GM19238 (cell line): ENCODE measurements at regions not wholly inside any gene's neighbourhood (a gene's known extent, or its start where the extent isn't known, plus 50 kb on each side); places are given as distances from the start of the nearest gene placed in this dataset.
"Not testable (repeated sequence)": the region's sequence is repeated elsewhere in the genome, so short reads cannot be mapped to it uniquely, and the experiment has no call there.

Experiments used
- DNase-seq: peaks from one replicate; pipeline ENCODE4 v3.0.0; 2011; ENCODE audit warnings: low spot score; ENCODE audit not compliant: insufficient read length

DNA sequence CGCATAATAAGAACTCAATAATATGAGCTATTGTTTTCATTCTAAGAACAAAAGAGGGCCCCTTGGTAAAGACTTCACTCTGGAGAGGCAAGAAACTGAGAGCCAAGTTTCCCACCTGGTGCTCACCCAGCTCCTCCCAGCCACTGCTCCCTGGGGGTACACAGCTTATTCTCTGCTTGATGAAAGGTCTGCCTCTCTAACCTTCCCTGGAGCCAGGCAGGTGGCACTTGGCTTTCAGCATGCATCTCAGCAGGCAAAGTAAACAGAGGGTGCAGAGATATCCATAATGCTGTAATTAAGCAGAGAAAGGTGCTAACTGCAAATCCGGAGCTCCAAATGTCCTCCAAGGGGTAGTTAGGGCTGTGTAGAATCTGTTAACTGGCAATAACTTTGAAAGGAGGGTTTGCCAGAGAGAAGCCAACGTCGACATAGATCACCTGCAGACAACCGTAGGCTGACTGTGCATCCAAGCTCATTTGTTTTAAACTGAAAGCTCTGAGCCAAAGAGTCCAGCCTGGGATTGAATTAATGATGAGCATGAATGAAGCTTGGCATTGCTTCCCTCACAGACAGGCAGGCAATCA, 159.6 kb upstream of the PROK2 start:
- no peak for DNase-seq

- DNase-seq: no peak
Measured at GRCh38 chr3:71942432-71943187, 157.7 kb upstream of the PROK2 start.

DNA sequence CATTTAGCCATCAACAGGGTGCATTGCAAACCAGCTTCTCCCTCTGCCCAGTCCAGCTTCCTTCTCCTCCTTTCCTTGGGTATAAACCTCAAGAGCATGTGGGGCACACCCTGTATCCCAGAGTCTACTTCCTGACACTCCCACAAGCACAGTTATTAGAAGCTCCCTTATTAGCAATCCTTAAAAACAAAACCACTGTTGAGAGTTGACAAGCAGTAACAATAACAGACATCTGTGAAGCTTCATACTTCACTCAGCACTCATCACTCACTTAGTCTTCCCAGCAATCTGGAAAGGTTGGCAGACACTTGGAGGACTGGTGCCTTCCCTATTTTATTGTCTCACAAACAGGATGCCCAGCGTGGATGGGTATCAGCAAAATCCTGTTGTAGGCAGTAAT, 155.5 kb upstream of the PROK2 start:
- DNase-seq: no peak

DNA sequence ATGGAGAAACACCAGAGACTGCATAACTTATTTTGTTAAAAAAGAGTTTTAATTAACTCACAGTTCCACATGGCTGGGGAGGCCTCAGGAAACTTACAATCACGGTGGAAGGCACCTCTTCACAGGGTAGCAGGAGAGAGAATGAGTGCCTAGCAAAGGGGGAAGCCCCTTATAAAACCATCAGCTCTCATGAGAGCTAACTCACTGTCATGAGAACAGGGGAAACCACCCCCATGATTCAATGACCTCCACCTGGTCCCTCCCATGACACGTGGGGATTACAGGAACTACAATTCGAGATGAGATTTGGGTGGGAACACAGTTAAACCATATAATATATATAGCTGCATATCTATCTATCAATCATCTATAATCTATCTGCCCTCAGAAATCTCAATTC, 153.1 kb upstream of the PROK2 start:
- not testable (repeated sequence) for DNase-seq

DNA sequence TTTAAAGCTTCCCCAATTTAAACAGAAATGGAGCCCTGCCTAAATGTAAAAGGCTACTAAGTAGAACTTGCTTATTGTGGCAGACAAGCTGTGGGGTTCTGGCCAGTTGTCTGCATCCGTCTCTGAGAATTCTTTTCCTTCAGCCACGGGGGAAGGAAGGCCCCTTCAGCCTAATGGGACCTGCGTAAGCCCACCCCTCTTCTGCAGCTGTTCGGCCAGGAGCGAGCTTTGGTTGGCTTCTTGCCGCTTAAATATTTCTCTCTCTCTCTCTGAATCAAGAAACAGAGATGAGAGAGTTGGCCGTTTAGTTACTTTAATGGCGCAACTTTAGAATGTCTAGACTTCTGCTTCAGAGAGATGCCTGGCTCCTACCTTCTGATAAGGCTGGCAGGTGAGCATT, 151.7 kb upstream of the PROK2 start:
- DNase-seq: no peak

GRCh38 chr3:71934520-71935270, 149.7 kb upstream of the PROK2 start:
- no peak for DNase-seq

- no peak for DNase-seq
Measured at GRCh38 chr3:71931922-71932321, 147.0 kb upstream of the PROK2 start.

GRCh38 chr3:71930056-71930991, 145.4 kb upstream of the PROK2 start:
- DNase-seq: peak; percentile 36

DNA sequence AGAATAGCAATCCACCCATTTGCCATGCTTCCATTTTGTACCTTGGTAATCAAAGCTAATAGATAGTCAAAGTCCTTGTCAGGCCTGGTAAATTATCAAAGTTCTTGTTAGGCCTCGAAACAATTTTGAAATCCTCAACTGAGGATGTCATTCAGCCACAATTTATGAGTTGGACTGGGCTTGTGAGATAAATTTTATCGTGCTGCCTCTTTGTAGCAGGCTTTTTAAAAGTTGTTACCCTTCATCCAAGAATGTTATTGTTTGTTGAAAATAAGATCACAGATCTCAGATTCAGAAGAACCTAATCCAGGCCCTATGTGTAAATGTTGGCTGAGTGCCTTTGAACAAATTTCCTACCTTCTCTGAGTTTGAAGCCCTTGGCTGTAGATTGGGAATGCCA, 143.3 kb upstream of the PROK2 start:
- DNase-seq: no peak

- no peak for DNase-seq
Measured at GRCh38 chr3:71927505-71928066, 142.6 kb upstream of the PROK2 start.

- no peak for DNase-seq
Measured at GRCh38 chr3:71926616-71927015, 141.7 kb upstream of the PROK2 start.

DNA sequence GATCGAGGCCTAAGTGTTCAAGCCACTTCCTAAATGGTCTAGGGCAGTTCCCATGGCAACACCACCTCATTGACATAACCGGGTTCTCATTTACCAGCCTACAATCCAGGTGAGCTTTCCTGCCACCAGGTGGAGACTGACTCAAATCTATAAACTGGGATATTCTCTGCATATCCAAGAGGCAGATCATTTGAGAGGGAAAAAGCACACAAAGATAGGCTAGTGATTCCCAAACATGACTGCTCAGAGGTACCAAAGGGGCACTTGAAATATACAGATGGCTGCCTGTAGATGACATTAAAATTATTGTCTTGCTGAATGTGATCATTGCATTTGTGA, 141.3 kb upstream of the PROK2 start:
- DNase-seq: no peak

DNA sequence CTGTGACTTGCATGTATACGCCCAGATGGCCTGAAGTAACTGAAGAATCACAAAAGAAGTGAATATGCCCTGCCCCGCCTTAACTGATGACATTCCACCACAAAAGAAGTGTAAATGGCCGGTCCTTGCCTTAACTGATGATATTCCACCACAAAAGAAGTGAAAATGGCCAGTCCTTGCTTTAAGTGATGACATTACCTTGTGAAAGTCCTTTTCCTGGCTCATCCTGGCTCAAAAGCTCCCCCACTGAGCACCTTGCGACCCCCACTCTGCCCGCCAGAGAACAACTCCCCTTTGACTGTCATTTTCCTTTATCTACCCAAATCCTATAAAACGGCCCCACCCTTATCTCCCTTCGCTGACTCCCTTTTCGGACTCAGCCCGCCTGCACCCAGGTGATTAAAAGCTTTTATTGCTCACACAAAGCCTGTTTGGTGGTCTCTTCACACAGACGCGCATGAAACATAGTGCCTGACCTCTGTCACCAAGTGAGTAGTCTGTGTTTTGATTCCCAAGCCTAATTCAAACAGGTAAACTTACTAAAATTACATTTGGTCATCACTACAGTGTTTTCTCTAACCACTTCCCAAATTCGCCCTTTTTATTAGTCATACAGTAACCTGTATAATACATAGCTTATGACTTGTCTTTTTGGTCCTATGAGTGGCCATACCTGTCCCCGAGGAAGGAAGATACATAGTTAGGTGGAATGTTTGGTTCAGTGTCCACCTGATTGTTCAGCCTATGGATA, 140.7 kb upstream of the PROK2 start:
- not testable (repeated sequence) for DNase-seq

DNA sequence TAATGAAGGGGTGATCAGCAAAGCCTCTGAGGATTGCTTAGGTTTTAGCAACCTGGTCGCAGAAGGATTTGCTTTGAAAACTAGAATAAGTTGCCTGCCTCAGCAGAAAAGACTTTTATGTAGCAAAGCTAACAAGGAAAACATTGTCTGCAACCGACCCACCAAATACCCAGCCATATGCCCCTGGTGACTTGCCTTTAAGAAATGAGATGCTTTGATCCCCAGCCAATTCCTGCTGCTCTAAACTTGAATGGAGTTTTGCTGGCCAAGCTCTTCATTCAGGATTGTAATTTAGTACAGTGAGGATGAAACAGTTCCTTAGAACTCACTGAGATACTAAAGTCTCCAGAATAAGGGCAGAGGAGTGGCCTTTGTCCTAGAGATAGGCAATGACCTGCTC, 139.8 kb upstream of the PROK2 start:
- no peak for DNase-seq

DNA sequence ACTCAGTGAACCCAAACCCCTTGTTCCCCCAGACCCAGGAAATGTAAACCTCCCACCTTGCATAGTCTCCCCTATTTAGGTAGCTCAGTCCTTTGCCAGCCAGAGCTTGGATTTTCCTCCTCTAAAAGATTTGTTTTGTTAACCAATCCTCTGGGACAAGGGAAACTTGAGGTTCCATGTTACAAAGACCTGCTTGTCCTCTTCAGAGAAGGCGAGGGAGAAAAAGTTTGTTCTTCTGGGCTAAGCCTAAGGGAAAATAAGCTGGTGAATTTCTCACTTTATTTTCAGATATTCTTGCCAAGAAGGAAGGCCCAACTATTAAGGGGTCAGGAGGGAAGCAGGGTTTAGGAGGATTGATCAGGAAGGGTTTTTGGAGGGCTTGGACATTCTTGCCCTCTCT, 136.1 kb upstream of the PROK2 start:
- DNase-seq: no peak

DNA sequence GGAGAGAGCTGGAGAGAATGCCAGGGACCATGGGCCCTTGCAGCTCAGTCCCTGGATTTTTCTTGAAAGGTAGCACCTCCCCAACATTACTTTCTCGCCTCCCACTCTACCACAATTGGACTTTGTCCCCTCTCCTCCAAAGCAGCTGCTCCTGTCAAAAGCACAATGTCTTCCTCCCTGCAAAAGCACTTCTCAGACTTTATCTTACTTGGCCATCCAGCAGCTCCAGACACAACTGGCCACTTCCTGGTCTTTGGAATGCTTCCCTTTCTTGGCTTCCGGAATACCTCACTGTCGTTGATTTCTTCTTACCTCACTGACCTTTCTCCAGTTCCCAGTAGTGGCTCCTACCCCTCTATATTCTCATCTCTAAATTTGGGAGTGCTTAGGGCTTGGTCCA, 134.6 kb upstream of the PROK2 start:
- DNase-seq: no peak

GRCh38 chr3:71917545-71917944, 132.6 kb upstream of the PROK2 start:
- no peak for DNase-seq

DNA sequence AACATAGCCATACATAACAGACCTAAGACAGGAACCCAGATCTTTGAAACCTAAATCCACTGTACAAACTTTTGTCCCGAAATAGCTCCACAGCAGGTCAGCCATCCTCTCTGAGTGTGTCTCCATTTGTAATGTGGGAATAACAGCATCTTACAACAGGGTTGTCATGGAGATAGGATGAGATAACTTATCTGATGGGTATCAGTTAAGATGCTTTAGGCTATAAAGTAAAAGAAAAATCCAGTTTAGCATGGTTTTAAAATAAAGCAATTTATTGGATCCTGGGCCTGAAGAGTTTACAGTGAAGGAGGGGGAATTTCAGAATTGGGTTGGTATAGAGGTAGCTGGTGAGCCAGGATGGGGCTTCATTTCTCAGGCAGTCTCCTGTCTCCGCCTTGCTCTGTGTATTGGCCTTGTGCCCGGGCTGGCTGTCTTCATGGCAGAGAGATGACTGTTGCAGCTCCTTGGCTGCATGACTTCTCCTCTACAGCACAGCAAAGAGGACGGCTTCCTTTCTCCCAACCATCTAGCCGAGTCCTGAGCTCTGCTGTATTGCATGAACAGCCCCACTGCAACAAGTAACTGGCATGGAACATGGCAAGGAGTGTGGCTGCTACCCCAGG, 131.9 kb upstream of the PROK2 start:
- no peak for DNase-seq

DNA sequence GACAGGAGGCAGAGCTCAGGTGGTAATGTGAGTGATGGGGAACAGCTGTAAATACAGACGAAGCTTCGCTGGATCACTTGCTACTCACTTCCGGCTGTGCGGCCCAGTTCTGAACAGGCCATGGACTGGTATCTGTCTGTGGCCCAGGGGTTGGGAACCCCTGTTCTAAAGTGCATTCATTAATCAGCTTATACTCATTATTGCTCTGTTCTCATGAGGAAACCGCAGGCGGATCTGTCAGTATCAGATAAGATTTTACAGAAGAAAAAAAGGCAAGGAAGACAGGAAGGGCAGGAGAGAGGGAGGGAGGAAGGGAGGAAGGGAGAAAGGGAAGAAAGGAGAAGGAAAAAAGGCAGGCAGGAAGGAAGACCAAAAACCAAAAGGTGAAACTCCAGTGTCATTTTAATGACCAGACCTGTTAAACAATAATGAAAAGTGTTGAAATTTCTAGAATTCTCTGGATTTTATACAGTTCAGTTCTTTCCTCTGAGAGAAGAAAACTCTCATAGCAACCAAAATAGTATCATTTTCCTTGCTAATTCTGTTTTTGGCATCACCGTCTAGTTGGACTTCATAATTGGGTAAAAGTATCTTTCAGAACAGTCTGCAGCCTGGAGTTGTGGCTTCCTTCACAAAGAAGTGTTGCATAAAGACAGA, 128.0 kb upstream of the PROK2 start:
- no peak for DNase-seq

DNA sequence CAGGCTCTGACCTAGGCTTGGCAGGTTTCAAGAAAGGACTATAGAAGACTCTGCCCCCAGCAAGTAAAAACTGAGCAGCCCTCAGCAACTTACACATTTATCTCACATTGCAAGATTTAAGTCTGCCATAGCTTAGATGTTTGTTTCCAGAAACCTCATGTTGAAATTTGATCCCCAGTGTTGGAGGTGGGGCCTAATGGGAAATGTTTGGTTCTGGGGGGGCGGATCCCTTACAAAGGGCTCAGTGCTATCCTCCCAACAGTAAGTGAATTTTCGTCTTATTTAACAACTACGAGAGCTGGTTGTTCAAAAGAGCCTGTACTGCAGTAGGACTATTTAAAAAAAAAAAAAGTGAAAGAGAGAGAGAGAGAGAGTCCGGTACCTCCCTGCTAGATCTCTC, 125.2 kb upstream of the PROK2 start:
- no peak for DNase-seq
